ENCODE measurements at regions not wholly inside any gene's neighbourhood (a gene's known extent, or its start where the extent isn't known, plus 50 kb on each side); places are given as distances from the start of the nearest gene placed in this dataset.

DNA sequence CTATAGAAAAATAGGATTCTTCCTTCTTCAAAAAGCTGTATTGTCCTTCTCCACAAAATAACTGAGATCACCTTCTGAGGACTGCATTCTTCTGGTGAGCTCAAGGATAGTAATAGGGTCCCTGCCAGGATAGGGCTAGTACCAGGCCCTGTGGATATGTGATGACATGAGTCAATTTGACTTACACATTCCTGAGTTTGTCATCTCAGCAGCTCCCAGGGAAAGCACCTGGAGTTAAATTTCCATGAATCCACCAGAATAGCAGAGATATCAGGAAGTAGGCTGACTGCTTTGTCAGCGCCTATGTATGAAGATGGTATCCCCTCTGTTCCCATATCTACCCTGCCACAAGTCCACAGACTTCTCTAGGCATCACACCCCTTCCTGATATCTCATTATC is 225.8 kb downstream of the PMP22 start:
- DNase-seq (ENCODE audit: low read depth) = no peak

DNA sequence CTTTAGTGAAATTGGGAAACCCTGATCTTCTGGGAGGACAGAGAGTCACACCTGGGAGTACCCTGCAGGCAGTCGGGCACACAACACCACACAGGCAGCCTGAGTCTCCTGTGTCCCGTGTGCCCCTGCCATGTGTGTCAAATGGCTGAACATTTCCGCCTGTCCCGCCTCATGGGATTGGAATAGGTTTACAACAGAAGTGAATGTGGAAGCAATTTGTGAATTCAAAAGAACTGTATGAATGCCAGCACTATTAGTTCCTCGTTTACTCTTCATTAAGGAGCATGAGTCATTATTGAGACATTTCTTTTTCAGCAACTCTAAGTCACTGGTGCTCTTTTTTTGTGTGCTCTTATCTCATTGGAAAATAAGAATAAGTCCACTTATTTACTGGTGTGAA is 226.5 kb downstream of the PMP22 start:
- DNase-seq (ENCODE audit: low read depth) = no peak

DNA sequence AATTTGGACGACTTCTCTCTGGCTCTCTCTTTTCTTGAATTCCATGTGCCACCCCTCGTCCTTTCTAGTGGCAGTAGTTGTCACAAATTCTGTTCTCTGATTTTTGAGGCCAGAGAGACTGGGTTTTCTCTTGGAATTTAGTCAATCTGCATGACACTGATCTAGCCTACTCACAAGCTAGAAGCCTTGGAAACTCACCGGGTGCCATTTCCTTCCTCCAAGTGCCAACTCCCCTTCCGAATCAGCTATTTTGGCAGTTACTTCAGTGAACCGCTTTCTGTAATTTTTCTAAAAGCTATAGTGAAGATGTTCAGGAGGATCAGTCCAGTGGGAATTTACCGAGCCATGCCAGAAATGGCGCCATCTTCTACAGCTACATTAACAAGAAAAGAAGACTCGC is 228.9 kb downstream of the PMP22 start:
- DNase-seq (ENCODE audit: low read depth) = no peak

DNA sequence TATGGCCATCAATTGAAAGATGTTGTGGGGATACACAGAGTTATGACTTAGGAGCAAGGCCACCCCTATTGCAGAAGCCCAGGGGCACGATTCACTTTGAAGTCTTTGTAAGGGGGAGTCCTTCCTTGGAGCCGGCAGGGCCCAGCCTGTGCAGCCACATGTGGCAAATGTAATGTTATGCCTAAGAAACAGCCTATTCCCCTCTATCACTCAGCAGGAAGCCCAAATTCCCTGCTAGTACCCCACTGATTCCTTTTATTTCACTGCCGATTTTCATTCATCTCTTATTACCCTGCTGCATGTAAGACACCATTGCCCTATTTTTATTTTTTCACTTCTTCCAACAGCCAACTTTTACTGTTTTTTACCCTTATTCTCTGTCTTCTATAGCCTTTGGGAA is 233.2 kb downstream of the PMP22 start:
- DNase-seq (ENCODE audit: low read depth) = no peak

DNA sequence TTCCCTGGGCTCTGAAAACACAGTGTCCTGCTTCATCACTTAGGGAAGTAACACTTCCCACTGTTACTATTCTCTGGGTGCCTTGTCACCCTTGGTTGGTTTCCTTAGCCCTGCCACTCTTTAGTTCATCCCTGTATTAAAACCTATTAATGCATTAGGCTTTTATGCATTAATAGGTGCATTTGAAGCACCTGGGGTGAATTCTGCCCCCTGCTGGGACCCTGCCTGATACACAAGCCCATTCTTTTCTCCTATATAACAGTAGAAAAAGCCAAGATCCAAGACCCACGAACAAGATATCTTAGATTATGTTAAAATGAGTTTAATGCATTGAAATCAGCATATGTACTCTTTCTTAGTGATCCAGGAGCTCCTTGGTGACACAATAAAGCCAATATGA is 235.7 kb downstream of the PMP22 start:
- no peak for DNase-seq (ENCODE audit: low read depth)

DNA sequence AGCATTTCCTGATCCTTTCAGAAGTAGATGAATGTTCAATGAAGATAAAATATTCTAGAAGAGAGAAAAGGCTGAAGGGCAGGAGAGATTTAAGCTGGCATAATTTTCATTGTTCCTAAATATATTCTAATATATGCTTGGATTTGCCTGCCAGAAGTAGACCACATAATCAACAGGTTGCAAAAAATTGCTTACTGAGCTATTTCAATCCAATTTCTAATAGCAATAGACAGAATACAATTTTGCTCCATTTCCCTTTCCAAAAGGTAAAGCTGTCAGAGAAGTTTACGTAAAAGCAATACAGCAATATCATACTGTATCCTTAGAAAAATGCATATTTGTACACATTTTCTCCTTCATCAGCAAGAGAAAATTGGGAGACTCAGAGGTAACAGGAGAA is 237.3 kb downstream of the PMP22 start:
- DNase-seq (ENCODE audit: low read depth) = no peak

DNA sequence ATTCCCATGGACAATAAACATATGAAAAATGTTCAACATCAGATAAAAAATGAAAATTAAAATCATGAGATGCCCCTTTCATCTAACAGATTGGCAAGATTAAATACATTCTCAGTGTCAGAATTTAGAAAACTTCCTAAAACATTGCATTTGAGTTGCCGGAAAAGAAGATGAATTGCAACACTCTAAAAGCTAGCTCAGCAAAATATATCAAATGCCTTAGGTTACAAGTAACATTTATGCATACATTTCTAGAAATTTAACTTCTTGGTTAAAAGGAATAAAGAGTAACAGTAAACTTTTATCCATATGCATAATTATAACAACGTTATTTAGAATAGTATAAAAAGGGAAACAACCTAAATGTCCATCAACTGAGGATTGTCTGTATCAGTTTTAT is 239.0 kb downstream of the PMP22 start:
- no peak for DNase-seq (ENCODE audit: low read depth)

DNA sequence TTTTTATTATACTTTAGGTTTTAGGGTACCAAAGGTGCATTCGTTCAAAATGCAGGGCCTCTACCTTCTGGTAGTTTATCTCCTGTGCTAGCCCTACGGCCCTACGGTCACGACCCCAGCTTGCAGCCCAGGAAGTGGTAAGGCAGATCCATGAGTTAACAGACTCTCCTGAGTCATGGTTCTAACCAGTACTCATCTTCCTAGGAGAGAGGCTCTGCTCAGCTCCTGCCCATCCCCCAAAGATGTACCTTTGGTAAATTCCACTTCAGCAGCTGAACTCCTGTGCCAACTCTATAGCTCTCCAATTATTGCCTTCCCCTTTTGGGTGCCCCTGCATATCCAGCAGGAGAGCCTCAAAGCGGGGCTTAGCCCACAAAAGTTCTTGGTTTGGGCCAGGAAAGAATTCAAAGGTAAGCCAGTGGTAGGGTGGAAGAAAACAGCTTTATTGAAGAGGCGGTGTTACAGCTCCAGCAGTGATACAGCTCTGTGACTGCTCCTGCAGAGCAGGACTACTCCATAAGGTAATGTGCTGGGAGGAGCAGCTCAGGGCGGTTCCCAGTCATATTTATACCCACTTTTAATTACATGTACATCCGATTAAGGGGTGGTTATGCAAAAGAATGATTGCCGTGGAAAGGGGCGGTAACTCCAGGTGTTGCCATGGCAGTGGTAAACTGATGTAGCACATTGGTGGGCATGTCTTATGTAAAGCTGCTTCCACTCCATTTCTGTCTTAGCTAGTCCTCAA is 241.4 kb downstream of the PMP22 start:
- DNase-seq (ENCODE audit: low read depth) = no peak

DNA sequence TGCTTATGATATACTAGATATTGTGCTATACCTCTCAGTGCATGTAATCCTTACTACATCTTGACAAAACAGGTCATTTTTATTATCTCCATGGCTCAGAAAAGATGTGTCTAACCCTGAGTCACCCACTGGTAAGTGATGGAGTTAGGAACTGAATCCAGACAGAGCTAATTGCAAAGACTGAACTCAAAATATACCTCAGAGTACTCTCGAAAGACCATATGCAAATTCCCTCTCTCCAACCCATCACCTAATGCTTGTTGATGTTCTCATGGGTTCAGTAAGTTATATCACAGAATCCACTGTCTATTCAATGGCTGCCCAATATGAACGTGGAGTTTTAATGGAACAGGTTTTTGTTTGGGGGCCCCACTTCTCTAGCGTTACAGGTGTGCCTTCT is 246.0 kb downstream of the PMP22 start:
- no peak for DNase-seq (ENCODE audit: low read depth)

DNA sequence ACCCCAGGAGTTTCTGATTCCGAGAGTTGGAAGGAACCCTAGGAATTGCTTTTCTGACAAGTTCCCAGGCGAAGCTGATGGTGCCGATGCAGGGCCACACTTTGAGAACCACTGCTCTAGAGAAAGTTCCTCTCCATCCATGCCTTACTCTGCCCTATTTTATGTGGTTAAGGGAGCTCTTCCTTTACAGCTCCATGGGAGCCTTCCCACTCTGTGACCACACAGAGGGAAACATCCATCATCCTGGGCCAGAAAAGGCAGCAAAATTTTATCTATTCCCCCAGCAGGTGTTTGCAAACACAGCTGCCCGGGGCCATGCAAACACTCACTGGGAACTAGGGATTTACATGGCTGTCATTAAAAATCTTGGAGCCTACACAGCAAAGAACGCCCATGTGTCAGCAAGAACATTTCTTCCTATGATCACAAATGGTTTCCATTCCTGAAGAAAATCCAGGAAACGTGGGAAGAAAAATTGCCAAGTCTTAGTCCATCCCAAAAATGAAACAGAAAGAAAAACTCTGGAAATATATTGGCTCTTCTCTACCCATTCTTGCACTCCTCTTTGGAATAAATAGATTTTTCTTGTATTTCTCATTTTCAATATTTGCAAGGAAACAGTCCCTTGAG is 252.7 kb downstream of the PMP22 start:
- no peak for DNase-seq (ENCODE audit: low read depth)

DNA sequence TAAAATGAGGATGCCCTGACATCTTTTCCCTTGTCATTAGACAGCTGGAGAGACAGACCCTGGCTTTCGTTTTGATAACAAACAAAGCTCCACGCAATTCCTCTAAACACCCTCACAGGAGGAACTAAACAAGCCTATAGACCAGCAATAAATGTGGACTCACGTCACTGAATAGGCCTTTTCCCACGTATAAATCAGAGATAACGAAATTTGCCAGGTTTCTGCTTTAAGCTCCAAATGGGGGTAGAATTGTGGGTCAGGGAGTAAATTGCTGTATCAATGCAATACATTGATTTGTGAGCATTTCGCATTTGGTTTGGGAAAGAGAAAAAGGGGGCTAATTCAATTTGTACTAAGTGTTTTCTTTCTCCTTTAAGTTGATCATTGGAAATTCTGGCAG is 256.0 kb downstream of the PMP22 start:
- no peak for DNase-seq (ENCODE audit: low read depth)

DNA sequence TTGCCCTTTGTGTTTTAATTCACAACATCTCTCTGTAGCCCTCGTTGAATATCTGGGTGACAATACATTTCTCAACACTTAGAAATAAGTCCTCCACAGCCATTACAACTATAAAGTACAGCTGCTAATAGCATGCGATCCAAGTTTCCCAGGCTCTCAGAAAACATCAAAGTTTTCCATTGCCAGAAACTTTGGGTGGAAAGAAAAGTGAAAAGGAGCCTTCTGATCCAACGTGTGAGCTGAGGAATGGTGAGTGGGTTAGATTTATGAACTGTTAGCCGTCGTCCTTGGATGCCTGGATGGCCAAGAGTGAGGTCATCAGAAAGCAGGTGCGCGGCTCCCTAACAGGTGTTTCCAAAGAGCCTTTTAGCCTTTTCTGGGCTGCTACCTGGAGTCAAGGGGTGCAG is 258.0 kb downstream of the PMP22 start:
- no peak for DNase-seq (ENCODE audit: low read depth)

DNA sequence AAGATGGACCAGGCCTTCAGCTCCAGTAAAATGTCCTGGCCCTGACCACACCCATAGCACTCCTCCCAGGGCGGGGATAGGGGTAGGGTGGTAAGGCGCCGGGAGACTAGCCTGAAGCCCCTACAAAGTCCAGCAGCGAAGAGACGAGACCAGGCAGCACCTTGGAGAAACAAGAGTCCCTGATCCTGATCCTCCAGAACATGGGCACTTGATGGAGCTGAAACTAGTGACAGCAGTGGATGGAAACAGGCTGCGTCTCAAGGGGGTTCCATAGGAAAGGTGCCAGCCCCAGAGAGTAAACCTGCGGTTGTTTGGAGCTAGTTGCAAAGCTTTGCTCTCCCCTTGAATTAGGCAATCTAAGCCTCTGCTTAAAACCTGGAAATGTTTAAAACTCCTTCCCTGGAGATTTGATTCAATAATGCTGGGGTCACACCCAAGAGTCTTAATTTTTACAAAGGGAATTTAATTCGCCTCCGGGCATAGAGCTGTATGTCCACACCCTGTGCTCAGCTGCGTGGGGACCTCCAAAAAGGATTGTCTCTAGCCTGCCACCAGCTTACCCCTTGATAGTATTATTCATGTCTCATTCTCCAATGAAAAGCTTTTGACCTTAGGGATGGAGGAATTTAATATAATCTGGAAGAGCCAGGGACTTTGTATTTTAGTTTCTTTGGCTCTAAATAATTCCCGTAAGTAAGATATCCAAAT is 258.6 kb downstream of the PMP22 start:
- DNase-seq (ENCODE audit: low read depth) = no peak

DNA sequence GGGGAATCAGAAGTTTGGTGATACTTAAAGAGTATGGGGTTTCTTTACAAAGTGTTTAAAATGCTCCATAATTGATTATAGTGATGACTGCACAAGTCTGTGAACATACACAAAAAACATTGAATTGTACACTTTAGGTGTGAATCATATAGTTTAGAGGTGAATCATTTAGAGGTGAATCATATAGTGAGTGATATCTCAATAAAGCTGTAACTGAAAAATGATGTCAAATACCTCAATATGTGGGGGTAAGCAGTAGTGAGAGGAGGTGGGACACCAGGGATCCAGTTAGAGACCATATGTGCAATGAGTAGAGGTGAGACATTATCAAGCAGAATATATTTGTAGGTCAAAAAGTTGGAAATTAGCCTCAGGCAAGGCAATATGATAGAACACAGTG is 264.5 kb downstream of the PMP22 start:
- DNase-seq (ENCODE audit: low read depth) = no peak

DNA sequence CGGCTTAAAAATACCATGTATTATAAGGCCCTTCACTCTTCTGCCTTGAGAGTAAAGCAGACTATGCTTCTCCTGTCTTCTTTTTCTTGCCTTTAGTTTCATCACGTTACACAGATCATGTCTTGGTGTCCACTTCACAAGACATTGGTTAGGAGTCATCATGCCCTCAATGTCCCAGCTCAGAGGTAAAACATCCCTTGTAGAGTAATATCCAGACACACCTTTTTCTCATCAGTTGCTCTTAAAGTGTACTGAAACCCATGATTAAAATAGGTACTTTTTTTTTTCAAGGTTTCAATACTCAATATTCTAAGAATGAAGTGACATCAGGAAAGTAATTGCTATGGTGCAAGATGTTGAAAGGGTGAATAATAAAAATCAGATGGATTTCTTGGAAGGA is 267.8 kb downstream of the PMP22 start:
- DNase-seq (ENCODE audit: low read depth) = no peak

DNA sequence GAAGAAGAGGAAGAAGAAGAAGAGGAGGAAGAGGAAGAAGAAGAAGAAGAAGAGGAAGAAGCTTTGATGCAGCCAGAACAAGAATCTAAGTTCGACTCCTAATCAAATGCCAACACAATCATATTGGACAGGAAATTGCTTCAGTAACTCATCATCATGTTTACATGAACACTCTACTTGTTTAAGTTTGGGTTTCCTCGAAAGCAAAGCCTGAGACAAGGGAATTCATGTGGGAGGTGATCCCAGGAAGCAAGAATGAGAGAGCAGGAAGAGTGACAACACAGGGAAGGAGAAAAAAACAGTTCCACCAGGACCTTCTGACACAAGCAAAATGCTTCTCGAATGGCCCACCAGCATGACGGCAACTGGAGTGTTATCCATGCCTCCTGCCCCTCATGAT is 279.0 kb downstream of the PMP22 start:
- no peak for DNase-seq (ENCODE audit: low read depth)

DNA sequence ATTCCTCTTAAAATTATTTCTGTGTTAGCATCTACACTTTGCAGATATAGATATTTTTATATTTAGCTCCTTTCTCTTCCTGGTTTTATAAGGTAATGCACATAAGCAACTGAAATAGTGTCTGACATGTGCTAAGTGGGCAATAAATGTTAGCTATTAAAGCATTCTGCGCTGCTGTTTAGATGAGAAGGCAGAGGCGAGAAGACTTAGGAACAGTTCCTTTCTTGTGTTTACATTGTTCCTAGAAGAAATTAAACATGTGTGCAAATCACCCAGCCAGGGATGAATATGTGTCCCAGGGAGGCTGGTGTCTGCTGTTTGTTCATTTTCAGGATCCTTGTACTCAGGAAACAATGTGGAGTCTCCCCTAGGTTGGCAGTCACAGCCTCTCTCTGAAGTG is 292.3 kb downstream of the PMP22 start:
- no peak for DNase-seq (ENCODE audit: low read depth)

DNA sequence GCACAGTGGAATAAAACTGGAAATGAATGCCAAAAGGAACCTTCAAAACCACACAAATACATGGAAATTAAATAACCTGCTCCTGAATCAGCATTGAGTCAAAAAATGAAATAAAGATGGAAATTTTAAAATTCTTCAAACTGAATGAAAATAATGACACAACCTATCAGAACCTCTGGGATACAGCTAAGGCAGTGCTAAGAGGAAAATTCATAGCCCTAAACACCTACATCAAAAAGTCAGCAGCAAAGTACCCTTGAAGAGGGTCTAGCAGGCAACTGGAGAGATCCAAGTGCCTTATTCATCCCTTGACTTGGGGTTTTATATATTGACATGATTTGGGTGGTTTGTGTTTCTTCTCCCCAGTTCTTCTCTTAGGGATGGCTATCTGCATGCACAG is 294.1 kb downstream of the PMP22 start:
- no peak for DNase-seq (ENCODE audit: low read depth)

DNA sequence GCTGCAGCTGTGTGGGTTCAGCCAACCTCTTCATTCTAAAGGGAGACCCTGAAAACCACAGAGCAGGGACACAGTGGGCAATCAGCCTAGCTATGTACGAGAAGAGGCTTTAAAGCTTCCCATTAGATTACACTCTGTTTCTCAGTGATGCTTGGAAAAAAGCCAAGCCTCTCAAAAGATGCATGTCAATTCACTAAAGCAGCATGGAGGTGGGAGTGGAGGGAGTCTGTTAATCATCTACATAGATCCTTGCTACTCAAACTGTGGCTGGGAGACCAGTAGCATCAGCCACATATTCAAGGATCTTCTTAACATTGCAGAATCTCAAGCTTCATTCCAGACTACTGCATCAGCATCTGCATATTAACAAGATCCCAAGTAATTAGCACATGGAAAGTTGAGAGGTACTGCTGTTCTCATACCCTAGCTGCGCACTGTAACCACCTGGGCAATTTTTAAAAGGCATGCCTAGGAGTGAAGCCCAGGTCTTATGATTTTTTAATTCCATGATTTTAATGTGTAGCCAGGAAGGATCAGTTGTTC is 305.9 kb downstream of the PMP22 start:
- no peak for DNase-seq (ENCODE audit: low read depth)

DNA sequence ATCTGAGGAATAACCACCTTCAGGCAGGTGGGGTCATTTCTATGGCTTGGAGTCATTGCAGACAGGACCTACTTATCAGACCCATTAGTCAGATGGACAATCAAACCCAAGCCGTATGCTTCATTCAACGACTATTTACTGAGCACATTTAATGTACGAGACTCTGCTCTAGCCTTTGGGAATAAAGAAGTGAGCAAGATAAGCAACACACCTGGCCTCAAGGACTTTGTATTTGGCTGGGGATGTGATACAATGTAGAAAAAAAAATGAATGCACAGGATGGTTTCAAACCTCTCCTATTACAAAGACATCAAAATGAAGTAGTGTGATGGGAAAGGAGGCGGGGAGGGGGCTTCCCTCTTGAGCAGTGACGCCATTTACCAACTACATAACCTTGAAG is 311.7 kb downstream of the PMP22 start:
- DNase-seq (ENCODE audit: low read depth) = no peak

DNA sequence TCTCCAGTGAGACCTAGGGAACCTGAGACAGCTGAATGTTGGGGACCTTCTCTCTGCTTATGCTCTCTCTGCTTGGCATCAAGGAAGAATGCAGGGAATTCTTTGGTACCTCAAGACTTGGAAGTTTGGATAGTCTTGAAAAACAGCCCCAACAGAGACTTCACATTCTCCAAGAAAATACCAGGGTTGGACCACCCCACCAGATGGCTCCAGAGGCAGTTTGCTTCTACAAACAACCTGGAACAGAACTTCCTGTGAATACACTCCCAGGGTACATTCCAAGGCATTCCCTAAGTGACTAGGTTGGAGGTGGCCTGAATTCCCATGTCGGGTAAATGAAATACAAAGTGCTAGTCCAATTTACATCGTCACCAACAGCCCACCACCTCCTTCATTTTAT is 314.4 kb downstream of the PMP22 start:
- DNase-seq (ENCODE audit: low read depth) = no peak

DNA sequence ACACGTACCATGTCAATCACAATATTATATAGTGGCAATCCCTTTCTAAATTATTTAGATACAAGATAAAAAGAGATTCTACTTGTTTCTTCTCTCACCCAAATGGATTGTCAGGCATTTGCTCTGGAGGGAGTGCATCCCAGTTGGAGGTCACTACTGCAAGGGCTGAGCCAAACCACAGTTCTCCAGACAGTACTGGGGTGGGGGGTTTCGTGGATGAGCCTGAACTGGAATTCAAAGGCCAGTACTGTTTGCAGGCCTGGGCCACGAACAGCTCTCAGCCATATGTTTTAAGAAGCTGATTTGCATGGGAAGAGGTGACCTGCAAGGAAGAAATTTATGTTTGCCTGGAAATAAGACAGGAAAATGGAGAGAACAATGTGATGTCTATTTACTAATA is 314.9 kb downstream of the PMP22 start:
- DNase-seq (ENCODE audit: low read depth) = no peak

DNA sequence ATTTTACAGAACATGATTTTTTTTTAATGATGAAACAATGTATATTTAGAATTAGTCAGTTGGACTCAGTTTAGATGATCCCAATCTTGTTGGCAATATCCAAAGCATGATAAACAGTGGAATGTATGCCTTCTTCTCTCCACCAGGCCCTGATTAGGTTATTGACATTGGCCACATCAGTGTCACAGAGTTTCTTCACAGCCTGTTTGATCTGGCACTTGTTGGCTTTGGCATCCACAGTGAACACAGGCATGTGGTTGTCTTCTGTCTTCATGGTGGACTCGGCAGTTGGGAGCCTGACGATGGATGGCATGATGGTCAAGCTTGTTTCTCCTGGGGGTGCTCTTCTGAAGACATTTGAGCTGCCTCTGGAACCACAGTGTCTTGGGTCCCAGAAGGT is 317.5 kb downstream of the PMP22 start:
- no peak for DNase-seq (ENCODE audit: low read depth)

Measured in renal cortical epithelial cell (primary cell).